Prostate gland (tissue), 2 donors: ENCODE measurements at regions not wholly inside any gene's neighbourhood (a gene's known extent, or its start where the extent isn't known, plus 50 kb on each side); places are given as distances from the start of the nearest gene placed in this dataset.

Source experiments
- DNase-seq: peaks from one replicate; pipeline ENCODE4 v3.0.0-alpha.2; 2019; ENCODE audit warnings: low spot score
- H3K27ac ChIP-seq, 2 donors: fragments of 200-600 bp; sonication (generic); 2 replicates each; pipeline ENCODE4 v1.5.1; 2017 to 2019
- H3K27me3 ChIP-seq: fragments of 200-600 bp; sonication (generic); replicated peaks from 2 replicates; pipeline ENCODE4 v1.5.1; 2019; ENCODE audit not compliant: insufficient read depth
- H3K36me3 ChIP-seq, 2 donors: fragments of 200-600 bp; sonication (generic); 1 replicate in 1 of 2; 2 replicates in 1 of 2; pipeline versions ENCODE4 v1.5.1 to v1.8.1; 2017 to 2019
- H3K4me1 ChIP-seq: fragments of 200-600 bp; sonication (generic); replicated peaks from 2 replicates; pipeline ENCODE4 v1.5.1; 2019
- H3K4me3 ChIP-seq, 2 donors: fragments of 200-600 bp; sonication (generic); 2 replicates each; pipeline ENCODE4 v1.5.1; 2017 to 2019
- H3K9me3 ChIP-seq: fragments of 200-600 bp; sonication (generic); 2 replicates; pipeline ENCODE4 v1.5.1; 2017
- POLR2A ChIP-seq: fragments of 450-650 bp; IDR thresholded peaks from one replicate; pipeline ENCODE4 v1.6.1; 2016; ENCODE audit warnings: antibody characterized with exemption, mild to moderate bottlenecking
- POLR2AphosphoS5 ChIP-seq: sonication (generic); formaldehyde crosslinking; IDR thresholded peaks from one replicate; pipeline ENCODE4 v1.6.1; 2017; ENCODE audit warnings: antibody characterized with exemption
- WGBS: methylation state at CpG from one replicate; pipeline ENCODE4 v1.1.5; 2018; 5-methylcytosine and 5-hydroxymethylcytosine counted together
- intact Hi-C: fragments of 100-400 bp; cut with DNase I; formaldehyde crosslinking; loops from one replicate; pipeline ENCODE4 v1.14.2; 2022
- TF ChIP-seq, protein P1 (sequence below), 4 experiments: fragments of 200-600 bp in 2 of 4; fragments of 450-650 bp in 2 of 4; sonication (generic) in 2 of 4; IDR thresholded peaks; 1 replicate in 3 of 4; 2 replicates in 1 of 4; pipeline ENCODE4 v1.5.1; 2016 to 2019; ENCODE audit warnings: antibody characterized with exemption in 4 of 4, mild to moderate bottlenecking in 2 of 4, moderate library complexity in 2 of 4

DNA sequence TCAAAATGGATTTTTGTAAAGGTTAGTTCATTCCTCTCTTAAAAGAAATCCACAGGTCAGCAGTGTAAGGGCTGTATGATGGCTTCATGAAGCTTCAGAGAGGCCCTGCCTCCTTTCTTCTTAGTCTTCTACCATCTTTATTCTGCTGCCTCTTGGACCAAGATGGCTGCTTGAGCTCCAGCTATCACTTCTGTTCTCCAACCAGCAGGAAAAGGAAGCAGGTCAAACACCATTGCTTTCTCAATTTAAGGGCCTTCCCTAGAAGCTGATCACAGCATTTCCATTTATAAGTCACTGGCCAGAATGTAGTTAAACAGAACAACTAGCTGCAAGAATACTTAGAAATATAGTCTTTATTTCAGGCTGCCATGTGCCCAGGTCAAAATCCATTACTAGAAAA is 336.8 kb upstream of the KLF3 start:
- H3K4me1 ChIP-seq: no peaks in the 10 kb centered on the region
- DNase-seq: no peak
- intact Hi-C loops: no loop called here
- no peaks in the 10 kb centered on the region for H3K9me3 ChIP-seq
- H3K36me3 ChIP-seq: no peaks in the 10 kb centered on the region
- no peak overlapping the region for H3K27ac ChIP-seq
- TF ChIP-seq POLR2A (no peak), POLR2AphosphoS5 (no peak)
- TF ChIP-seq, protein P1, sequence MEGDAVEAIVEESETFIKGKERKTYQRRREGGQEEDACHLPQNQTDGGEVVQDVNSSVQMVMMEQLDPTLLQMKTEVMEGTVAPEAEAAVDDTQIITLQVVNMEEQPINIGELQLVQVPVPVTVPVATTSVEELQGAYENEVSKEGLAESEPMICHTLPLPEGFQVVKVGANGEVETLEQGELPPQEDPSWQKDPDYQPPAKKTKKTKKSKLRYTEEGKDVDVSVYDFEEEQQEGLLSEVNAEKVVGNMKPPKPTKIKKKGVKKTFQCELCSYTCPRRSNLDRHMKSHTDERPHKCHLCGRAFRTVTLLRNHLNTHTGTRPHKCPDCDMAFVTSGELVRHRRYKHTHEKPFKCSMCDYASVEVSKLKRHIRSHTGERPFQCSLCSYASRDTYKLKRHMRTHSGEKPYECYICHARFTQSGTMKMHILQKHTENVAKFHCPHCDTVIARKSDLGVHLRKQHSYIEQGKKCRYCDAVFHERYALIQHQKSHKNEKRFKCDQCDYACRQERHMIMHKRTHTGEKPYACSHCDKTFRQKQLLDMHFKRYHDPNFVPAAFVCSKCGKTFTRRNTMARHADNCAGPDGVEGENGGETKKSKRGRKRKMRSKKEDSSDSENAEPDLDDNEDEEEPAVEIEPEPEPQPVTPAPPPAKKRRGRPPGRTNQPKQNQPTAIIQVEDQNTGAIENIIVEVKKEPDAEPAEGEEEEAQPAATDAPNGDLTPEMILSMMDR (IDR thresholded peaks at IDR 0.05): no peak
- H3K27me3 ChIP-seq: no peaks in the 10 kb centered on the region
- H3K4me3 ChIP-seq: no peak overlapping the region

DNA sequence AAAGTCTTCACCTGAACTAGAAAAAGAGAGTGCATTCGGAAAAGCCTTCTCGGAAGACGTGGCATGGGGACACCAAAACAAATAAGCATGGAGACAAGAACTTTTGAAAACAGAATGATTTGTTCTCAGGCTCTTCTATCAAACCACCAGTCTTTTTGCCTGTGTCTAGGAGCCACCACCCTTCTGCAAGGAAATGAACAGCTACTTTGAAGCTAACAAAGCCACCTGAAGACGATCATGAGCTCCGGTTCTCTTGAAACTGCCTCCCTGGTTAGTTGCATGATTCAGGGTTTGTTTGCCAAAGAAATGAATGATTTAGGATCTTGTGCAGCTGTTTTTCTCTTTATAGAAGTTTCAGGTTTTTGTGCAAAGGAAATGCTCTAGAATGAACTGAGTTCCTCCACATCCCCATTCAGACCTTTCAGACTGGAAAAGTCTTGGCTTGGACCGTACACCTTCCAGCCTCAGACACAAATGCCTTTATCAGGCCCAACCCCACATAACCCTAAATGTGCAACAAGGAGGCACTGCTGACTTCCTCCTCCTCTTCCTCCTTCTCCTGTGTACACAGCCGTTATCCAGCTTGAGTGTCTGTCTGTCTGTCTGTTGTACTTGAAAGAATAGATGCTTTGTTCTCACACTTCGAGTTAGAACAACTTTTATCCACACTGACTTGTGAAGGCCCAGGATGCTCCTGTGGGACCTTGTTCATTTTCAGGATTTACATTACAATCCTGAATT is 334.8 kb upstream of the KLF3 start:
- intact Hi-C loops: no loop called here

GRCh38 chr4:38330321-38330720 is 333.7 kb upstream of the KLF3 start:
- H3K36me3 ChIP-seq: no peaks in the 10 kb centered on the region
- no peaks in the 10 kb centered on the region for H3K9me3 ChIP-seq
- 86% methylated on average over 1 of the region's 1 CpG for whole genome bisulfite sequencing
- intact Hi-C loops: no loop called here
- H3K4me3 ChIP-seq: no peak overlapping the region
- H3K4me1 ChIP-seq: no peaks in the 10 kb centered on the region
- no peaks in the 10 kb centered on the region for H3K27me3 ChIP-seq
- no peak for DNase-seq
- TF ChIP-seq POLR2A (no peak), POLR2AphosphoS5 (no peak)
- TF ChIP-seq, protein P1 (IDR thresholded peaks at IDR 0.05): no peak
- no peak overlapping the region for H3K27ac ChIP-seq

More for the DNA sequence above, 334.8 kb upstream of the KLF3 start:
- no peak for DNase-seq
- TF ChIP-seq, protein P1 (IDR thresholded peaks at IDR 0.05): no peak
- TF ChIP-seq POLR2A (no peak), POLR2AphosphoS5 (no peak)
- Histone ChIP-seq H3K36me3 (no peaks in the 10 kb centered on the region), H3K4me3 (no peak overlapping the region), H3K9me3 (no peaks in the 10 kb centered on the region), H3K4me1 (no peaks in the 10 kb centered on the region), H3K27ac (no peak overlapping the region), H3K27me3 (no peaks in the 10 kb centered on the region)
- WGBS: 66% methylated on average over 8 of the region's 8 CpGs

- Histone ChIP-seq H3K27me3 (no peaks in the 10 kb centered on the region), H3K27ac (no peak overlapping the region), H3K4me3 (no peak overlapping the region), H3K36me3 (no peaks in the 10 kb centered on the region), H3K4me1 (no peaks in the 10 kb centered on the region), H3K9me3 (no peaks in the 10 kb centered on the region)
- DNase-seq: no peak
- 91% methylated on average over 7 of the region's 7 CpGs for WGBS
- no peak for TF ChIP-seq POLR2AphosphoS5
- intact Hi-C loops: no loop called here
These were observed 333.1 kb upstream of the KLF3 start for GRCh38 chr4:38330936-38331335.

DNA sequence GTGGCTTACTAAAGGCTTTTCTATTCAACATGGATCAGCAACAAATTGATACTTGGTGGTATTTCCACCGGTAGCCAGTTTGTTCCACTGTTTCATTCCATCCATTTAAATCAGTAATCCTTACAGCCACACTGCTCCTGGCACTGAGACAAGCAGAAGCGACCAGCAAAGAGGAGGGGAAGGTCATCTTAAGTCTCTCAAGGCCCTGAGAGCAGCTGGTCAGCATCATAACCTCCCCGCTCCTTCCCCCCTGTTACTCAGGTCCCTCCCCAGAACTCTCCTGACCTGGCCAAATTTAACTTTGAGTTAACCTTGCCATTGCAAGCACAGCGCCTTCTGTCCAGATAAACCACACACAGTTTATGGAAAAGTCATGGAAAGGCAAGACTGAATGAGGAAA is 331.3 kb upstream of the KLF3 start:
- TF ChIP-seq, protein P1 (IDR thresholded peaks at IDR 0.05): no peak
- no peak for TF ChIP-seq POLR2A
- TF ChIP-seq POLR2AphosphoS5: no peak
- Histone ChIP-seq H3K9me3 (no peaks in the 10 kb centered on the region), H3K4me1 (no peaks in the 10 kb centered on the region), H3K27ac (no peak overlapping the region), H3K36me3 (no peaks in the 10 kb centered on the region), H3K27me3 (no peaks in the 10 kb centered on the region), H3K4me3 (no peak overlapping the region)
- intact Hi-C loops: no loop called here
- WGBS: 78% methylated on average over 4 of the region's 4 CpGs
- DNase-seq: no peak
